ENCODE measurements at regions not wholly inside any gene's neighbourhood (a gene's known extent, or its start where the extent isn't known, plus 50 kb on each side); places are given as distances from the start of the nearest gene placed in this dataset.

DNA sequence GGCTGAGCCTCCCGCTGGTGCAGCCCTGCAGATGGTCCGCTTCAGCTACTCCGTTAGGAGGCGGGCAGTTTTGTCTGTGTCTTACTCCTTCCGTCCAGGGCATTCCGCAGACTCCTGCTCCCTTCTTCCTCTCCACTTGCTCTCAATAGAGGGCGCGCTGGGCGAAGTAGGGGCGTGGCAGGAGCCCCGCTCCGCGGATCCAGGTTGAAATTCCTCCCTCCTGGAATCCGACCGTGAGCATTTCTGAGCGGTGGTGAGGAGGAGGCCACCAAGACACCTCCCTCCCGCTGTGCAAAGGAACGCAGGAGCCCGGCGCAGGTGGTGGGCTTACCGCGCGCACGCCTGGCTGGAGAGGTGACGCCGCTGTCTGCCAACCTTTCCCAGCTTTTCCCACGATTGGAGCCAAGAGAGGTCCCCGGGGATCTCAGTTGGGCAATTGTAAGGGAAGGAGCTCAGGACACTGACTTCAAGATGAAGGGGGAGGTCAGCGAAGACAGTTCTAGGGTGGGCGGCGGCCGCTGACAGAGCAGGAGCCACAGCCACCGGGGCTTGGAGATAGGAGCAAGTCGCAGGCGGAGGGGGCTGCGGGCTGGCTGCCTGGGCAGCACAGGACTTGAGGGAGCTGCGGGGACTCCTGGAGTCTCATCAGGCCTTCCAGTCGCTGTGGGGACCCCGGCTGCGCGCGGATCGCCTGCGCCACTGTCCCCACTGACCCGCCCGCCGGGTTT is 1011.3 kb downstream of the XPNPEP1 start:
- peak; percentile 62 for DNase-seq

- DNase-seq = no peak
Measured at GRCh38 chr10:108908096-108908495, 1015.2 kb downstream of the XPNPEP1 start.

DNA sequence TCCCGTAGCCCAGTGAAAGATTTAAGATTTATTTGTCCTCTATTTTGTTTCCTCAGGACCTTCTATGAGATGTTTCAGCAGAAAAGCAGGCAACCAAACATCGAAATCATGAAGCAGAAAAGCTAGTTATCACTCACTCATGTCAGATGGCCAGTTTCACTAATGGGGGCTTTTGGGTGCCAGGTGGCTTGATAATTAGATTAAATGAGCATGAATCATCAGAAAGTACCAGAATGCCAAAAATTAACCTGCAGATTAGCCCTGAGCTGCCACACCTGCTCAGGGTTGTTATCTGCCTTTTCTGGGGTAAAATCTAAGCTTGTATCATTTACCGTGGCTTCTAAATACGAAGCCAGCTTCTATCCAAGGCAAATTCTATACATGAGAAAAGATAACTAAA is 1017.5 kb downstream of the XPNPEP1 start:
- no peak for DNase-seq

DNA sequence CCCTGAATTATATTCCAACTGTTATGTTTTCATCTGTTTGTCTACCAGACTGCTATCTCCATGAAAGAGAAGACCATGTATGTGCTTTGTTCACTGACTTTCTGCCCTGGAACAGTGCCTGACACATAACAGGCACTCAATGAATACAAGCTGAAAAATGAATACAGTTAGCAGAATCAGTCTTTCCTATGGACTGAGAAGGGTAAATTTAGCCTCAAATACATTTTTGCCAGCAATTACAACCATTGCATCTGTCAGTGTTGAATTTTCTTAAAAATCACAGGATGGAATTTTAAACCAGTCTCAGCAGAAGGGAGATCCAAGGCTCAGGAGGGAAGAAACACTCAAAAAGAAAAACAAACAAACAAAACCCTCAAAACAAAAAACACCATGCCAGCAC is 1018.1 kb downstream of the XPNPEP1 start:
- DNase-seq = no peak

DNA sequence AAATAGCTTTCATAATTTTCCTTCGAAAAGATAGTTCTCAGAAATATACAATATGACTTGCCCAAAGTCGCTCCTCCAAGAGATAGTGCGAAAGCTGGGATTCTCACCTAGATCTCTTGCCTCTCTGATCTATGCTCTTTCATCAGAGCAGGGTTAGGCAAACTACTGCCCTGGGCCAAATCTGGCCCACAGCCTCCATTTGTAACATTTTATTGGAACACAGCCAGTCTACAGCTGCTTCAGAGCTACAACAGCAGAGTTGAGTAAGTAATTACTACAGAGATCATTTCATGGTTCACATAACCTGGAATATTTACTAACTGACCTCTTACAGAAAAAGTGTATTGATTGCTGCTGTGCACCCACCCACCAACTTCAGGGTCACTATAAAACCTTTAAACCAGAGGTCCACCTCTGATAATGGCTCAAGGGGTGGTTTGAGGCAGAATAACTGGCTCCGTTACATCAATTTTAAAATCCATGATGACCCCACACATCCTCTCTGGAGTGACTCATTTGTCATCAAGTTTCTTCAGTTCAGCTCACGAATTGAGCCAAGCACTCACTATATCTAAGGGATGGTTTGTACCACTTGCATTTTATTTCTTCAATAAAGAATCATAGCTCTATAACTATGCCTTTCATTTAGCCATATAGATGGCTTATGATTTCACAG is 1019.0 kb downstream of the XPNPEP1 start:
- peak; percentile 3 for DNase-seq

DNA sequence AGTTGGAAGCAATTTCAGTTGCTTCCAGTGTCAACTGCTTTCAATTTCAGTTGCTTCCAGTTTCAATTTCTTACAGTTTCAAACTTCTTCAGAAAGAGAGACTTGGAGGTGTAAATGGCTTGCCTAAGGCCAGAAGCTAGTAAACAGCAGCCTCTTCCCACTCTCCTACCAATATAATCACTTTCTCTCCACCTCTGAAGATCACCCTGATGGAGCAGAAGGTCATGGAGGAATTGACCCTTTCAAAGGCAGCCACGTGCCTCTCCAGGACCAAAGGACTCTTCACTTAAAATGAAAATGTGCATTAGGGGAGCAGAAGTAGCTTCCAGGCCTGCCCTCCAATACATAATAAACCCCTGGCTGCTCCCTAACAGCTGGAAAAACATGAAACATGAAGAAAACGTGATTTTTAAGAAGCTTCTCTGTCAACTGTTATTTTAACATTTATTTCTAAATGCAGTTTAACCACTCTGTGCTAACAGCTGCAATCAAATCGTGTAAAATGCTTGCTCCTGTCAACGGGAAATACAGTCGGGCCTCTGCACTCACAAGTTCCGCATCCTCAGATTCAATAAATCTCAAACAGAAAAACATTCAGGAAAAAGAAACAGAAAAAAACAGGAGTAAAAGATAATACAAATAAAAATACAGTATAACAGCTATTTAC is 1020.6 kb downstream of the XPNPEP1 start:
- DNase-seq = no peak

GRCh38 chr10:108901781-108902618 is 1021.3 kb downstream of the XPNPEP1 start:
- DNase-seq = no peak

DNA sequence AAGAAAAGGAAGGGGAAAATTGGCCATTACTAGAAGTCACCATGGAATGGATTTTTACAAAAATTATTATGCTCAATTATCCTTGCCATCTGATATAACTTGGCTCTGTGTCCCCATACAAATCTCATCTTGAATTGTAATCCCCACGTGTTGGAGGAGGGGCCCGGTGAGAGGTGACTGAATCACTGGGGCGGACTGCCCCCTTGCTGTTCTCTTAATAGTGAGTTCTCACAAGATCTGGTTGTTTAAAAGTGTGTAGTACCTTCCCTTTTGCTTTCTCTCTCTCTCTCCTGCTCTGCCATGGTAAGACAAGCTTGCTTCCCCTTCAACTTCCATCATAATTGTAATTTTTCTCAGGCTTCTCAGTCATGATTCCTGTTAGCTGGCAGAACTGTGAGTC is 1023.6 kb downstream of the XPNPEP1 start:
- no peak for DNase-seq

GRCh38 chr10:108894402-108895301 is 1028.7 kb downstream of the XPNPEP1 start:
- no peak for DNase-seq

DNA sequence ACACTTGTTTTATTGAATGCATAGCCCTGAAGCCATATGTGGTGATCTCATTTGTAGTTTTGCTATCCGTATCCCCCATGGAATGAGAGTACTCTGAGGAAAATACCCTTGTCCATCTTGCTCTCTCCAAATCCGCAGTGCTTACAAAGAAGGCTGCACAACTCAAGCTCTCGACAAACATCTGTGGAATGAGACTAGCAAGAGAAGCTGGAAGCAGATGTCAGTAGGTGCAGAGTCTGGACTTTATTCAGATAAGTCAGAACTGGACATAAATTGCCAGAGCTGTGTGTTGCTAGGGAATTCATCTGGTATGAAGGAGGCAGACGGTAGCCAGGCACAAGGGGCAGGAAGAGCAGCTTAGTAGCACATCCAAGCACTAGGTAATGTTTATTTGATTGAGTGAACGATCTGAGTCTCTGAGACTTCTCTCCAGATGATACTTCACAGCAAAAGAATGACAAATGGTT is 1046.2 kb downstream of the XPNPEP1 start:
- no peak for DNase-seq

- DNase-seq = no peak
Measured at GRCh38 chr10:108872854-108873253, 1050.5 kb downstream of the XPNPEP1 start.

DNA sequence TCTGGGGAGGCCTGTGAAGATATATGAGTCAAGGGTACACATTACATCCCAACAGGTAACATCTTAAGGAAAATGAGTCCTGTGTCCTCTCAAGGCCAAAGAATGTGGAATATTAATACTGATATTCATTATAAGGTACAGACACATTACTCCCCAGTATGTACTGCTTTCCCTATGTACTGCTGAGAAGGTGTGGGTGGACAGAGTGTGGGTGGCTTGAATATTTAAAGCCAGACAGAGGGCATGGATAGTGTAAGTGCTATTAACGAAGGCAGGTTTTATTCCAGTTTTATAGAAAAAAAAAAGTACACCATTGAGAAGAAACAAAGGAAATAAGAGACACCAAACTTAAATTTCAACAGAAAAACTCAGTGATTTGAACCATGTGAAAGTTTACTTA is 1054.4 kb downstream of the XPNPEP1 start:
- no peak for DNase-seq

DNA sequence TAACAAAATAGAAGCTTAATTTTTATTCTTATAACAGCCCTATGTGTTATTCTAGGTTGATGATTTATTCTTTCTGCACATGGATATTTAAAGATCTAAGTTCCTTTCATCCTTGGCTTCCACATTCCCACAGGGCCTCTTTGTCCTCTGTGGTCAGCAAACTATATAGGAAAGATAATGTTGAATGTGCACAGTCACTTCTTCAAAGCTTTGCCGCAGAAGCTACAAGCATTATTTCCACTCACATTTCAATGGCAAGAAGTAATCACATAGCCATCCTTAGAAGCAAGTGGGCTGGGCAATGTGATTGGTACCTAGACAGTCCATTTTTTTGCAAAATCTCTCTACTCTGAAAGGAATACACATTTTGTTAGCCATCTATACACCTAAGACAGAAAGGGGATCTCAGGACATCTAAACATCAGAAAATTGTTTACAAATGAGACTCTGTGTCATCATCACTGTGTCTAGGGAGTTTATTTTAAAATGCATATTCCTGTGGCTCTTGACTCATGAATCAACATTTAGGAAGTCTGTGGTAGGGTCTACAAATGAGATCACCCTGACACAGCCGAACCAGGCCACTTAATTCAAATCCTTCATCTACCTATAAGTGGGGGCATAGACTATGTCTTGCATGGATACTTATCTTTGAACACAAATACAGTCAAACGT is 1060.5 kb downstream of the XPNPEP1 start:
- DNase-seq = no peak

- no peak for DNase-seq
Measured at GRCh38 chr10:108861181-108861754, 1062.0 kb downstream of the XPNPEP1 start.

- DNase-seq = no peak
Measured at GRCh38 chr10:108852211-108852610, 1071.1 kb downstream of the XPNPEP1 start.

DNA sequence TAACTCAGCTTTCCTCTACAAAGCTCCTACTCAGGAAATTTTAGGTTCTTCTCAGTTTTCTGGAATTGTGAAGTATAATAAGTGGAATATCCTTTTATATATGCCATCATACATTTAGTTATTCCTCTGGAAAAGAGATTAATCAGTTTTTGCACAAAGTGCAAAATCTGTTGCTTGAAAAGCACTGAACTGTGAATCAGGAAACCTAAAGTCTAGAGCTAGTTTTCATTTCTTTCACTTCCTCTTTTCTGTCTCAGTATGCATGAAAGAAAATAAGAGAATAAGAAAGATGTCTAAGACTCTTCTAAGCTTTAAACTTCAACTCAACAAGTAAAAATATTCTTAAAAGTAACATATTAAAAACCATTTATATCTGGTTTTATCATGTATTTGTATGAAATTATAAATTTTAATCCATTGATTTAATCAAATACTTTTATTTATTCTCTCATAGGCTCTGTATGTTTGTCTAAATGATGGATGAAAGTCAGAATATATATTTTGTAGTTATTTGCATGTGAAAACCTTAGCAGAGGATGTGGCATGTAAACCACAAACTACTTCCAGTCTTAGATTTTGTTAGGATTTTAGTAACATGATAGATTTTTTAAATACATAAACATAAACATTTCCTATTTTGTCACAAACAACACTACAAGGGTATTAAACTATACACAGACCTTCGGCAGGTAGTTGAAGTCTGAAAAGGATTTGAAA is 1073.0 kb downstream of the XPNPEP1 start:
- DNase-seq = no peak

GRCh38 chr10:108849688-108850087 is 1073.6 kb downstream of the XPNPEP1 start:
- DNase-seq = no peak

GRCh38 chr10:108849186-108849585 is 1074.1 kb downstream of the XPNPEP1 start:
- DNase-seq = no peak

- peak; percentile 12 for DNase-seq
Measured at GRCh38 chr10:108848046-108848445, 1075.3 kb downstream of the XPNPEP1 start.

GRCh38 chr10:108840944-108841343 is 1082.4 kb downstream of the XPNPEP1 start:
- no peak for DNase-seq
